HCT116 (cell line): ENCODE measurements at regions not wholly inside any gene's neighbourhood (a gene's known extent, or its start where the extent isn't known, plus 50 kb on each side); places are given as distances from the start of the nearest gene placed in this dataset.

Experiments
- ATAC-seq: fragments of 200-7000 bp; cut with Tn5 transposase; 2 replicates; pipeline ENCODE4 v1.9.1; 2020; ENCODE audit warnings: mild to moderate bottlenecking, moderate library complexity
- BruUV-seq: library from RNA; stranded (reverse); fragments of 400-500 nt; replicated peaks from 2 replicates; lab custom pipeline; 2021; lab: Mats Ljungman, UMichigan
- CTCF ChIA-PET: fragments of 300-600 bp; sonication (Branson Sonifier 250); formaldehyde crosslinking; loops from one replicate; lab custom pipeline; 2021; ENCODE audit warnings: antibody characterized with exemption; lab: Charles Lee
- POLR2A ChIA-PET: fragments of 300-600, 350-600 bp; sonication (Branson Sonifier 250); formaldehyde crosslinking; loops from one replicate; lab custom pipeline; 2021; ENCODE audit warnings: antibody characterized with exemption; lab: Charles Lee
- RAD21 ChIA-PET, 2 experiments: fragments of 300-600 bp; sonication (Branson Sonifier 250); formaldehyde crosslinking; loops; one replicate each; lab custom pipeline; 2023; ENCODE audit warnings: low total read pairs in 2 of 2; ENCODE audit not compliant: uncharacterized antibody in 2 of 2, unreplicated experiment in 2 of 2, low non-redundant PET in 1 of 2; lab: Charles Lee
- DNase-seq: peaks from one replicate; pipeline ENCODE4 v3.0.0-alpha.2; 2010; ENCODE audit warnings: low read depth, low spot score
- H2AFZ ChIP-seq: fragments of 200-600 bp; shearing (Covaris generic), sonication (generic); 2 replicates; pipeline ENCODE4 v1.6.1; 2017; ENCODE audit warnings: low read depth, mixed run types, mixed read lengths, antibody characterized with exemption, low read length; ENCODE audit not compliant: poor library complexity, severe bottlenecking
- H3K27ac ChIP-seq: 2 replicates; pipeline ENCODE4 v1.5.1; 2012; ENCODE audit warnings: low read depth, low read length
- H3K27me3 ChIP-seq: fragments of 200-600 bp; sonication (generic); 2 replicates; pipeline ENCODE4 v1.6.1; 2016; ENCODE audit warnings: mixed run types, low read length, mixed read lengths; ENCODE audit not compliant: insufficient read depth
- H3K36me3 ChIP-seq, 2 experiments: fragments of 200-500 bp in 1 of 2; fragments of 200-600 bp in 1 of 2; sonication (Bioruptor generic) in 1 of 2; sonication (generic) in 1 of 2; 2 replicates each; pipeline versions ENCODE4 v1.5.1 to v1.6.1; 2014 to 2016; ENCODE audit warnings: low read length in 2 of 2, inconsistent platforms in 1 of 2, mixed read lengths in 1 of 2, mixed run types in 1 of 2; ENCODE audit not compliant: insufficient read depth in 2 of 2, control insufficient read depth in 1 of 2
- H3K4me1 ChIP-seq, 2 experiments: fragments of 200-600 bp in 1 of 2; sonication (generic) in 1 of 2; 2 replicates each; pipeline versions ENCODE4 v1.5.1 to v1.6.1; 2012 to 2017; ENCODE audit warnings: low read length in 2 of 2, inconsistent platforms in 1 of 2, mild to moderate bottlenecking in 1 of 2, mixed read lengths in 1 of 2, mixed run types in 1 of 2, moderate library complexity in 1 of 2; ENCODE audit not compliant: insufficient read depth in 2 of 2, control insufficient read depth in 1 of 2
- H3K4me2 ChIP-seq: fragments of 200-600 bp; sonication (generic); 2 replicates; pipeline ENCODE4 v1.6.1; 2017; ENCODE audit warnings: mixed run types, low read length, mixed read lengths
- H3K4me3 ChIP-seq, 2 experiments: fragments of 200-600 bp in 1 of 2; sonication (generic) in 1 of 2; replicated peaks in 1 of 2; 2 replicates each; pipeline ENCODE4 v1.5.1; 2011 to 2016; ENCODE audit warnings: low read length in 2 of 2, control low read depth in 1 of 2, low read depth in 1 of 2, mild to moderate bottlenecking in 1 of 2, mixed read lengths in 1 of 2, mixed run types in 1 of 2
- H3K79me2 ChIP-seq: fragments of 200-600 bp; sonication (generic); 2 replicates; pipeline ENCODE4 v1.6.1; 2017; ENCODE audit warnings: mild to moderate bottlenecking, mixed run types, low read length, moderate library complexity, mixed read lengths; ENCODE audit not compliant: insufficient read depth
- H3K9ac ChIP-seq: fragments of 200-600 bp; sonication (generic); 2 replicates; pipeline ENCODE4 v1.6.1; 2016; ENCODE audit warnings: low read length, mixed read lengths
- H3K9me2 ChIP-seq: fragments of 200-600 bp; sonication (generic), shearing (Covaris generic); 2 replicates; pipeline ENCODE4 v1.6.1; 2017; ENCODE audit warnings: mixed run types, mild to moderate bottlenecking, moderate library complexity; ENCODE audit not compliant: insufficient read depth
- H3K9me3 ChIP-seq, 2 experiments: fragments of 200-500 bp in 1 of 2; fragments of 200-600 bp in 1 of 2; sonication (Bioruptor generic) in 1 of 2; sonication (generic) in 1 of 2; 2 replicates each; pipeline ENCODE4 v1.6.1; 2014 to 2017; ENCODE audit warnings: low read length in 2 of 2, mixed read lengths in 2 of 2, inconsistent platforms in 1 of 2, low read depth in 1 of 2, mild to moderate bottlenecking in 1 of 2, mixed run types in 1 of 2, moderate library complexity in 1 of 2; ENCODE audit not compliant: control insufficient read depth in 1 of 2, insufficient read depth in 1 of 2
- H4K20me1 ChIP-seq: fragments of 200-600 bp; sonication (generic), shearing (Covaris generic); 2 replicates; pipeline ENCODE4 v1.6.1; 2017; ENCODE audit warnings: mixed run types, mild to moderate bottlenecking, moderate library complexity; ENCODE audit not compliant: insufficient read depth
- ATF3 ChIP-seq: IDR thresholded peaks from 2 replicates; pipeline ENCODE4 v1.6.1; 2012
- CTCF ChIP-seq, 3 experiments: fragments of 200-600 bp in 1 of 3; sonication (generic) in 1 of 3; IDR thresholded peaks in 2 of 3; conservative IDR thresholded peaks in 1 of 3; 2 replicates each; pipeline ENCODE4 v1.5.1; 2012 to 2017; ENCODE audit warnings: low read depth in 2 of 3, low read length in 2 of 3, antibody characterized with exemption in 1 of 3, borderline replicate concordance in 1 of 3, control low read depth in 1 of 3, mild to moderate bottlenecking in 1 of 3, mixed read lengths in 1 of 3, mixed run types in 1 of 3, moderate library complexity in 1 of 3; ENCODE audit not compliant: insufficient read depth in 1 of 3
- JUND ChIP-seq: IDR thresholded peaks from 2 replicates; pipeline ENCODE4 v1.6.1; 2012
- MAX ChIP-seq: IDR thresholded peaks from 2 replicates; pipeline ENCODE4 v1.6.1; 2012
- POLR2A ChIP-seq: IDR thresholded peaks from 2 replicates; pipeline ENCODE4 v1.7.0; 2011; ENCODE audit warnings: borderline replicate concordance; ENCODE audit not compliant: insufficient read depth, insufficient read length; ENCODE audit errors: extremely low read depth
- RAD21 ChIP-seq: IDR thresholded peaks from 2 replicates; pipeline ENCODE4 v1.6.1; 2012; ENCODE audit warnings: low read depth, mild to moderate bottlenecking
- SP1 ChIP-seq: IDR thresholded peaks from 2 replicates; pipeline ENCODE4 v1.6.1; 2012; ENCODE audit warnings: low read depth
- ZFX ChIP-seq: fragments of 450-650 bp; IDR thresholded peaks from 2 replicates; pipeline ENCODE4 v1.6.1; 2017
- intact Hi-C: fragments of 100-400 bp; cut with micrococcal nuclease; formaldehyde crosslinking; loops from 2 replicates; pipeline ENCODE4 v1.10.0; 2022
- TF ChIP-seq, protein P1 (sequence below): IDR thresholded peaks from 2 replicates; pipeline ENCODE4 v1.6.1; 2011; ENCODE audit warnings: mild to moderate bottlenecking, low read length, moderate library complexity; ENCODE audit not compliant: insufficient replicate concordance; ENCODE audit errors: extremely low read depth

- H3K4me1 ChIP-seq: no peaks in the 10 kb centered on the region
- no peaks in the 10 kb centered on the region for H3K27me3 ChIP-seq
- ChIA-PET CTCF (no interaction called here), POLR2A (no interaction called here)
- no peak overlapping the region for H3K9ac ChIP-seq
- intact Hi-C loops: no loop called here
- no peak for DNase-seq
- no peaks in the 10 kb centered on the region for H3K79me2 ChIP-seq
- no peaks in the 10 kb centered on the region for H3K9me3 ChIP-seq
- no peak for TF ChIP-seq MAX
- TF ChIP-seq ZFX: no peak
- no peak for TF ChIP-seq ATF3
- TF ChIP-seq, protein P1, sequence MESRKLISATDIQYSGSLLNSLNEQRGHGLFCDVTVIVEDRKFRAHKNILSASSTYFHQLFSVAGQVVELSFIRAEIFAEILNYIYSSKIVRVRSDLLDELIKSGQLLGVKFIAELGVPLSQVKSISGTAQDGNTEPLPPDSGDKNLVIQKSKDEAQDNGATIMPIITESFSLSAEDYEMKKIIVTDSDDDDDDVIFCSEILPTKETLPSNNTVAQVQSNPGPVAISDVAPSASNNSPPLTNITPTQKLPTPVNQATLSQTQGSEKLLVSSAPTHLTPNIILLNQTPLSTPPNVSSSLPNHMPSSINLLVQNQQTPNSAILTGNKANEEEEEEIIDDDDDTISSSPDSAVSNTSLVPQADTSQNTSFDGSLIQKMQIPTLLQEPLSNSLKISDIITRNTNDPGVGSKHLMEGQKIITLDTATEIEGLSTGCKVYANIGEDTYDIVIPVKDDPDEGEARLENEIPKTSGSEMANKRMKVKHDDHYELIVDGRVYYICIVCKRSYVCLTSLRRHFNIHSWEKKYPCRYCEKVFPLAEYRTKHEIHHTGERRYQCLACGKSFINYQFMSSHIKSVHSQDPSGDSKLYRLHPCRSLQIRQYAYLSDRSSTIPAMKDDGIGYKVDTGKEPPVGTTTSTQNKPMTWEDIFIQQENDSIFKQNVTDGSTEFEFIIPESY: no peak
- no peak for TF ChIP-seq CTCF (IDR thresholded peaks at IDR 0.05 in 2 of 3, conservative IDR thresholded peaks at IDR 0.05 in 1 of 3; ENCODE audit: borderline replicate concordance in 1 of 3, insufficient read depth in 1 of 3, low read depth in 2 of 3, low read length in 2 of 3)
- TF ChIP-seq JUND: no peak
- no peak for TF ChIP-seq SP1
- TF ChIP-seq POLR2A: no peak
- no peak for TF ChIP-seq RAD21
- TF ChIP-seq, all 23 proteins: peak for 0
- H3K4me3 ChIP-seq: no peak overlapping the region
- H3K9me2 ChIP-seq: no peaks in the 10 kb centered on the region
- no peak overlapping the region for H3K27ac ChIP-seq
- no peak overlapping the region for H2AFZ ChIP-seq
- RAD21 ChIA-PET: no interaction called here
- H3K36me3 ChIP-seq: no peaks in the 10 kb centered on the region
- H4K20me1 ChIP-seq: no peaks in the 10 kb centered on the region
- H3K4me2 ChIP-seq: no peak overlapping the region
- BruUV-seq: no TSS peak
- no peak for ATAC-seq
Observed at GRCh38 chr6:4240148-4240547, 104.8 kb upstream of the ECI2 start.
